HFFc6 (cell line): ENCODE measurements at regions not wholly inside any gene's neighbourhood (a gene's known extent, or its start where the extent isn't known, plus 50 kb on each side); places are given as distances from the start of the nearest gene placed in this dataset.
"Not testable (repeated sequence)": the region's sequence is repeated elsewhere in the genome, so short reads cannot be mapped to it uniquely, and the experiment has no call there.

Experiments
- DNase-seq: peaks from one replicate; pipeline ENCODE4 v3.0.0-alpha.2; 2018
- H3K27ac Mint-ChIP-seq: 2 replicates; pipeline ENCODE4 v1.8.0; 2020; ENCODE audit warnings: mild to moderate bottlenecking, mixed read lengths
- H3K27me3 Mint-ChIP-seq: 2 replicates; pipeline ENCODE4 v1.8.0; 2021; ENCODE audit warnings: mild to moderate bottlenecking, moderate library complexity, mixed read lengths; ENCODE audit not compliant: insufficient read depth
- H3K36me3 Mint-ChIP-seq: 2 replicates; pipeline ENCODE4 v1.8.0; 2021; ENCODE audit warnings: low read depth, mixed read lengths
- H3K4me1 Mint-ChIP-seq: 2 replicates; pipeline ENCODE4 v1.8.0; 2020; ENCODE audit warnings: low read depth, mixed read lengths
- H3K4me3 Mint-ChIP-seq: 2 replicates; pipeline ENCODE4 v1.8.0; 2020; ENCODE audit warnings: mild to moderate bottlenecking, moderate library complexity, mixed read lengths
- H3K9me3 Mint-ChIP-seq: 2 replicates; pipeline ENCODE4 v1.8.0; 2020; ENCODE audit warnings: mild to moderate bottlenecking, mixed read lengths
- TF ChIP-seq, protein P1 (sequence below): fragments of 200-600 bp; sonication (generic); IDR thresholded peaks from 2 replicates; pipeline ENCODE4 v1.5.0; 2021; ENCODE audit warnings: antibody characterized with exemption, mild to moderate bottlenecking

DNA sequence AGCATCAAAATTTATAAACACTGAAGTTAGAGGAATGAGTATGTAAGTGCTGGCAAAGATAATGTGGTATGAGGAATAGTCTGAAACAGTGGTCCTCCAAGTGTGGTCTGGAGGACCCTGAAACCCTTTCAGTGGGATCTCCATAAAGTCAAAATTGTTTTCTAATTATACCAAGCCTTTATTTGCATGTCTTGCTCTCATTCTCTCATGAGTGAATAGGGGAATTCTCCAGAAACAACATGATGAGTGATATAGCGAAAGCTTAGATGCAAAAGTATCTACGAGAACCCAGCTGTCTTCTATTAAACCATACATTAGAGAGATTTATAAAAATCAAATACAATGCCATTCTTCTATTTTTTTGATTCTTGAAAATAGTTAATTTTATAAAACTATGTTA, 145.0 kb upstream of the RAG2 start:
- Mint-ChIP-seq H3K4me1 (no peaks in the 10 kb centered on the region), H3K27me3 (peaks cover 4% of the 10 kb centered on the region), H3K9me3 (no peaks in the 10 kb centered on the region), H3K4me3 (no peak overlapping the region), H3K27ac (no peak overlapping the region), H3K36me3 (no peaks in the 10 kb centered on the region)
- TF ChIP-seq, protein P1, sequence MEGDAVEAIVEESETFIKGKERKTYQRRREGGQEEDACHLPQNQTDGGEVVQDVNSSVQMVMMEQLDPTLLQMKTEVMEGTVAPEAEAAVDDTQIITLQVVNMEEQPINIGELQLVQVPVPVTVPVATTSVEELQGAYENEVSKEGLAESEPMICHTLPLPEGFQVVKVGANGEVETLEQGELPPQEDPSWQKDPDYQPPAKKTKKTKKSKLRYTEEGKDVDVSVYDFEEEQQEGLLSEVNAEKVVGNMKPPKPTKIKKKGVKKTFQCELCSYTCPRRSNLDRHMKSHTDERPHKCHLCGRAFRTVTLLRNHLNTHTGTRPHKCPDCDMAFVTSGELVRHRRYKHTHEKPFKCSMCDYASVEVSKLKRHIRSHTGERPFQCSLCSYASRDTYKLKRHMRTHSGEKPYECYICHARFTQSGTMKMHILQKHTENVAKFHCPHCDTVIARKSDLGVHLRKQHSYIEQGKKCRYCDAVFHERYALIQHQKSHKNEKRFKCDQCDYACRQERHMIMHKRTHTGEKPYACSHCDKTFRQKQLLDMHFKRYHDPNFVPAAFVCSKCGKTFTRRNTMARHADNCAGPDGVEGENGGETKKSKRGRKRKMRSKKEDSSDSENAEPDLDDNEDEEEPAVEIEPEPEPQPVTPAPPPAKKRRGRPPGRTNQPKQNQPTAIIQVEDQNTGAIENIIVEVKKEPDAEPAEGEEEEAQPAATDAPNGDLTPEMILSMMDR = no peak
- no peak for DNase-seq

DNA sequence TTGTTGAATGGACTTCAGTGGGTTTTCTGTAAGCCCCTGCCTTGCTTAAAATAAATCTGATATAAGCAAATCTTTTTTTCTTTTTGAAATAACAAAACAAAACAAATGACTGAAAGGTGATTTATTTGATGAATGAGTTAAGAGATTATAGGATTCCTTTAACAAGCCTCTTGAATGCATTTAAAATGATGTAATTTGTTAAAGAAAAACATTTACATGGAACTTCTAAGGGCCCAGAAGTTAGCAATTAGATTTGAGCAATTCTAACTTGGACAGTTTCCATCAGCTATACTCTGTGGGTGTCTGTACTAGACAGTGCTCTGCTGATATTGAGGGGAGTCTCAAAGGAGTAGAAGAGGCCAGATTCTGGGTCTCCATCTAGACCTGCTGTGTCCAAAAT, 143.5 kb upstream of the RAG2 start:
- DNase-seq = no peak
- Mint-ChIP-seq H3K4me1 (no peaks in the 10 kb centered on the region), H3K36me3 (no peaks in the 10 kb centered on the region), H3K27ac (no peak overlapping the region), H3K4me3 (no peak overlapping the region), H3K9me3 (no peaks in the 10 kb centered on the region), H3K27me3 (peaks cover 4% of the 10 kb centered on the region; the same call in 1 of the 2 replicates)
- TF ChIP-seq, protein P1 = no peak

DNA sequence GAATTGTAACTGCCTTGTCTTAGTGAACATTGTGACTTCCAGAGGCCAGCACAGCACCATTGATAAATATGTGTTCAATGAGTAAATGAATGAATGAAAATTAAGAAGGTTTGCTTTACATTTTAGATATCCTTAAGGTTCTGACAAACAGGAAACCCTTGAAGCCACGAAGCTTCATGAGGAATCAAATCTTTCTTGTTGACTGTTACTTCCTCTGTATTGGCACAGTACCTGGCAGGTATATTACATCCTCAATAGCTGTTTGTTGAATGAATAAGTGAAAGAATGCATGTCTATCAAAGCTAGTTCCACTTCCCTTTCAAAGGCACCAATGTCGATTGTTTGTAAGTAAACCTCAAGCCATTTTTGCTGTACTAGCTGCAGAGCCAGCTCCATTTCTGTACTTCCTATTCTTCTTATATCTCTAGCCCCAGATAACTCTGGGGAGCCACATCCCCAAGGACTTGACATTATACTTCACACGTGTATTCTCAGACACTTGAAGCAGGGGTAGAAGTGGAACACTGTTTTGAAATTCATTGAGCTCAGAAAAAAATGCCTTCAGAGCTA, 140.3 kb upstream of the RAG2 start:
- Mint-ChIP-seq H3K9me3 (no peaks in the 10 kb centered on the region), H3K36me3 (no peaks in the 10 kb centered on the region), H3K27ac (no peak overlapping the region), H3K4me3 (no peak overlapping the region), H3K4me1 (no peaks in the 10 kb centered on the region), H3K27me3 (peaks cover 4% of the 10 kb centered on the region)
- no peak for DNase-seq
- TF ChIP-seq, protein P1 = no peak

DNA sequence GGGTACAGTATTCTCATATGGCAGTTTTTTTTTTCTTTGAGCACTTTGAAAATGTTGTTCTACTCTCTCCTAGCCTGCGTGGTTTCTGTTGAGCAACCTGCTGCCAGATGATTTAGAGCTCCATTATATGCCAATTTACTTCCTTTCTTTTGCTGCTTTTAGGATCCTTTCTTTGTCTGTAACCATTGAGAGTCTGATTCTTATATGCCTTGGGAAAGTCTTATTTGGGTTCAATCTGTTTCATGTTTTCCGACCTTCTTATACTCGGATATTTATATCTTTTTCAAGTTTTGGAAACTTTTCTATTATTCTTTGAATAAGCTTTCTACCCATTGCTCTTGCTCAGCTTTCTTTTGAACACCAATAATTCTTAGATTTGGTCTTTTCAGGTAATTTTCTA, 138.1 kb upstream of the RAG2 start:
- TF ChIP-seq, protein P1 = no peak

DNA sequence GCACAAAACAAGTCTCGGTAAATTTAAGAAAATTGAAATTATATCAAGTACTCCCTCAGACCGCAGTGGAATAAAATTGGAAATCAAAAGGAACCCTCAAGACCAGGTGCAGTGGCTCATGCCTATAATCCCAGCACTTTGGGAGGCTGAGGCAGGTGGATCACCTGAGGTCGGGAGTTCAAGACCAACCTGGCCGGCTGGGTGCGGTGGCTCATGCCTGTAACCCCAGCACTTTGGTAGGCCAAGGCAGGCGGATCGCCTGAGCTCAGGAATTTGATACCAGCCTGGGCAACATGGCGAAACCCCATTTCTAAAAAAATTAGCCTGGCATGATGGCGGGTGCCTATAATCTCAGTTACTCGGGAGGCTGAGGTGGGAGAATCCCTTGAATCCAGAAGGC, 135.7 kb upstream of the RAG2 start:
- not testable (repeated sequence) for H3K27ac Mint-ChIP-seq, H3K27me3 Mint-ChIP-seq, H3K36me3 Mint-ChIP-seq, H3K4me3 Mint-ChIP-seq, H3K4me1 Mint-ChIP-seq, H3K9me3 Mint-ChIP-seq, DNase-seq

More for the DNA sequence above, 138.1 kb upstream of the RAG2 start:
- Mint-ChIP-seq H3K27me3 (no peaks in the 10 kb centered on the region; the same call in none of the 2 replicates), H3K9me3 (no peaks in the 10 kb centered on the region), H3K4me3 (no peak overlapping the region), H3K27ac (no peak overlapping the region), H3K4me1 (no peaks in the 10 kb centered on the region), H3K36me3 (no peaks in the 10 kb centered on the region)
- no peak for DNase-seq

DNA sequence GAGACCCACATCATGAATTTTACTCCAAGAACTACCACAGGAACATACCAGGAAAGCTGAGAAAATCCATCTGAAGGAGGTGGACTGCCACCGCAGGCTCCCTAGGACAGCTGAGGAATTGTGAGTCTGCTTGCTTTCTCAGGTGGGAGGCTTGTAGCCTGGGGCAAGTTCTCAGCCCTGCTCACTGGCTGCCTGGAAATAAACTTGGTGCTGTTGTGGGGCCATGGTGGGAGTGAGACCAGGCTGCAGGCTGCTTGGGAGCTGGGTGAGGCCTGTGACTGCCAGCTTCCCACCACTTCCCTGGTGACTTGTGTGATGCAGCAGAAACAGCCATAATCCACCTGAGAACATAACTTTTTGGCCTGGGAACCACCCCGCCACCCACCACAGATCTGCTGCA, 132.7 kb upstream of the RAG2 start:
- no peaks in the 10 kb centered on the region for H3K36me3 Mint-ChIP-seq
- H3K4me1 Mint-ChIP-seq = no peaks in the 10 kb centered on the region
- H3K27me3 Mint-ChIP-seq = no peaks in the 10 kb centered on the region; the same call in 1 of the 2 replicates

More for the DNA sequence above, 132.7 kb upstream of the RAG2 start:
- Mint-ChIP-seq H3K27ac (no peak overlapping the region), H3K4me3 (no peak overlapping the region), H3K9me3 (no peaks in the 10 kb centered on the region)
- no peak for DNase-seq
- TF ChIP-seq, protein P1 = no peak
